Fibroblast of lung (primary cell): ENCODE measurements at regions not wholly inside any gene's neighbourhood (a gene's known extent, or its start where the extent isn't known, plus 50 kb on each side); places are given as distances from the start of the nearest gene placed in this dataset.

Experiments
- CTCF ChIP-seq, 2 donors: IDR thresholded peaks in 1 of 2; conservative IDR thresholded peaks in 1 of 2; 1 replicate in 1 of 2; 2 replicates in 1 of 2; pipeline ENCODE4 v1.5.1; 2011 to 2012; ENCODE audit warnings: low read length in 2 of 2, control low read depth in 1 of 2, inconsistent platforms in 1 of 2, low read depth in 1 of 2, mild to moderate bottlenecking in 1 of 2
- EZH2 ChIP-seq: IDR thresholded peaks from 2 replicates; pipeline ENCODE4 v1.5.1; 2012; ENCODE audit warnings: low read length, control low read depth, mild to moderate bottlenecking; ENCODE audit errors: missing control alignments

GRCh38 chr4:56243107-56243506, 144.2 kb downstream of the AASDH start:
- TF ChIP-seq CTCF (conservative IDR thresholded peaks at IDR 0.05 in 1 of 2, IDR thresholded peaks at IDR 0.05 in 1 of 2; ENCODE audit: low read depth in 1 of 2, low read length in 2 of 2) = no peak
- no peak for TF ChIP-seq EZH2
